ENCODE measurements at regions not wholly inside any gene's neighbourhood (a gene's known extent, or its start where the extent isn't known, plus 50 kb on each side); places are given as distances from the start of the nearest gene placed in this dataset.

GRCh38 chr6:106790935-106791334 is 161.6 kb downstream of the QRSL1 start (continued):
- no peak for TF ChIP-seq ELK1 (IDR thresholded peaks at IDR 0.05; ENCODE audit: low read depth, low read length)
- no peak for TF ChIP-seq NR2C2 (IDR thresholded peaks at IDR 0.05; ENCODE audit: borderline replicate concordance, control insufficient read depth, insufficient read length, low read depth)
- no peak for TF ChIP-seq MTA3 (IDR thresholded peaks at IDR 0.05; ENCODE audit: borderline replicate concordance, low read length)
- TF ChIP-seq CEBPB (IDR thresholded peaks at IDR 0.05; ENCODE audit: borderline replicate concordance in 1 of 2, low read depth in 2 of 2, low read length in 2 of 2), result no peak
- no peak for TF ChIP-seq E2F8 (IDR thresholded peaks at IDR 0.05; ENCODE audit: low read depth, partially characterized antibody)
- TF ChIP-seq SUPT20H (IDR thresholded peaks at IDR 0.05; ENCODE audit: borderline replicate concordance, control insufficient read depth, low read depth, low read length), result no peak
- TF ChIP-seq YBX1 (IDR thresholded peaks at IDR 0.05), result no peak
- no peak for TF ChIP-seq KLF5 (IDR thresholded peaks at IDR 0.05; ENCODE audit: partially characterized antibody)
- TF ChIP-seq SRF (IDR thresholded peaks at IDR 0.05; ENCODE audit: low read depth in 2 of 2, low read length in 2 of 2), result no peak
